ENCODE measurements at regions not wholly inside any gene's neighbourhood (a gene's known extent, or its start where the extent isn't known, plus 50 kb on each side); places are given as distances from the start of the nearest gene placed in this dataset.
"Not testable (repeated sequence)": the region's sequence is repeated elsewhere in the genome, so short reads cannot be mapped to it uniquely, and the experiment has no call there.

DNA sequence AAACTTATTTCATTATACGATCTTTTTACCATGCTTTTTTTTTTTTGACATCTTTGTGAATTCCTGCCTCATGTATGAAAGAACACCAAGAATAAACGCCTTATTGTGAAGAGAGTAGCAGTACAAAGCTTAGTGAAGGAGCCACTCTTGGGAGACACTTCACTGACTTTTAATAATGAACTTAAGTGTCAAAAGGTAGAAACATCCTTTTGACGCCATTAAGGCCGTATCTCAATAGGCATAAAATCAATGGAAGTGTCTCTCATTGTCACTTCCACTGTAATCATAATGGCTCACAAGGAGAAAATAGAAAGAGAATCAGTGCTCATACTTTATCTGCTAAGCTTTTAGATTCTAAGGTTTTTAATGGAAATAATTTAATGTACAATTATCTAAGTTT, 657.8 kb downstream of the DIPK2A start:
- no peak for DNase-seq (ENCODE audit: low spot score)

DNA sequence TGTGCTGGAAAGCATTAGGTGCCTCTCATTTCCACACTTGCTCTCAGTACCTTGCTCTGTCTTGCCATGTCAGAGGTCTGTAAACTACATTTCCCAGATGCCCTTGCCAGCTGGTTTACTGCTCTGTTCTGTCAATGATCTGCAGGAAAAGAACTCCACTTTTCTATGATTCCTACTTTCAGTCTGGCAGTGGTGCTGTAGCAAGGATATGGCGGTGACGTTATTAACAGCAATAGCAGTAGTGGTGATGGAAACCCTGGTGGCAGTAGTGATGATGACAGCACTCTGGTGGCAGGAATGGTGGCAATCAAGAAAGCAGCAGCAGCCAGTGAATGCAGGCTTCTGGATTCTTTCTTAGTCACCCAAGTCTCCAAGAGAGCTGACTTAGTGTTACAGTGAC, 665.2 kb downstream of the DIPK2A start:
- DNase-seq (ENCODE audit: low spot score): peak; percentile 7

DNA sequence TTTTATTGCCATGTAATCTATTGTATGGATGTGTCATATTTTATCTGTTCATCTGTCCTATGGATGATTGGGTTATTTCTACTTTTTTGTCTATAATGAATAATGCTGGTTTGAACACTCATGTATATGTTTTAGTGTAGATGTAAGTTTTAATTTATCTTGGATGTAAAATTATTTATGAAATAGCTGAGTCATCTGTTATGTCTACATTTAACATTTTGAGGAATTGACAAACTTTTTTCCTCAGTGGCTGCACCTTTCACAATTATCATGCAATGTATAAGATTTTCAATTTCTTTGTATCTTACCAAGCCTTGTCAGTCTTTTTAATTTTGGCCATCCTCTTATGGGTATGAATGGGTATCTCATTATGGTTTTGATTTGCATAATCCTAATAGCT, 666.4 kb downstream of the DIPK2A start:
- no peak for DNase-seq (ENCODE audit: low spot score)

DNA sequence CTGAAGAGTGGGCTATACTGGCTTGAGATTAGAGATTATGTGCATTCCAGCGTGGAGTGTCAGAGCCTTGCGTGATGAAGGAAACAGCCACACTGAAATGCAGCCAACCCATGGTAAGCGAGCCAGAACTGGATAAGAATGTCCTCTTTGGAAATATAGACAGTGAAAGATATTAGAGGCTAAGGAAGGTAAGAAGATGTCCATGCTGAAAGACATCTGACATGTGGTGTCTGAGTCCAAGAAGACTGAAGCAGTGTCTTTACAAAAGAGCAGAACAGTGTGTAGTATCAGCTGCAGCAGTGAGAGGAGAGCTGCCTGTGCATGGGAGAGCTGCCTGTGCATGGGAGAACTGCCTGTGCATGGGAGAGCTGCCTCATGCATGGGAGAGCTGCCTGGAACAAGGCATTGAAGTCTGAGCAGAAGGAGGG, 672.2 kb downstream of the DIPK2A start:
- DNase-seq (ENCODE audit: low spot score): no peak

DNA sequence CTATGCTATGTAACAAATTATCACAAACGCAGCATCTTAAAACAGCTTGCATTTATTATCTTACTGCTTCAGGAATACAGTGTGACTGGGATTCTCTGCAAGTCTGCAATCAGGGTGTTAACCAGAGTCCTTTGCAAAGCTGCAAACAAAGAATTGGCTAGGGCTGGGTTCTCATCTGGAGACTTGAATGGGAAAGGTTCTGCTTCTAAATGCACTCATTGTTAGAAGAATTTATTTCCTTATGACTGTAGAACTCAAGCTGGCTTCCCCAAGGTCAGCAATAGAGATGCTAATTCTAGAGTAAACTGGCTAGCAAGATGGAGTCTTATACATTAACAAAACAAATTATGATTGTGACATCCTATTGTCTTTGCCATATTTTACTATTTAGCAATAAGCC, 673.7 kb downstream of the DIPK2A start:
- no peak for DNase-seq (ENCODE audit: low spot score)

DNA sequence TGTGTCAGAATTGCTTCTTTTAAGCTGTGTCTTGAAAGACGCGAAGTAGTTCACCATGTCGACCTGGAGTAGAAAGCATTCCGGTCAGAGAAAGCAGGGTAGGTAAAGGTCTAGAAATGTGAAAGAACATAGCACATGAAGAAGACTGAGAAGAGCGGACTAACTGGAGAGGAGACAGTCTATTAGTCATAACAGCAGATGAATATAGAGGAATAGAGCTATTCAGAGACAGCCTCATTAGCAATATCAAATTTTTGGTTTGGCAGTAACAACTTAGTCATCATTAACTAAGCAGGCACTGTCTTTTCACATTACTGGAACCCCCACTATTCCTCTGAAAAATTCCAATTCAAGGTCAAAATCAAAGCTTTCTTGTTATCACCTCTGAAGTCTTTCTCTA, 678.8 kb downstream of the DIPK2A start:
- DNase-seq (ENCODE audit: low spot score): no peak

DNA sequence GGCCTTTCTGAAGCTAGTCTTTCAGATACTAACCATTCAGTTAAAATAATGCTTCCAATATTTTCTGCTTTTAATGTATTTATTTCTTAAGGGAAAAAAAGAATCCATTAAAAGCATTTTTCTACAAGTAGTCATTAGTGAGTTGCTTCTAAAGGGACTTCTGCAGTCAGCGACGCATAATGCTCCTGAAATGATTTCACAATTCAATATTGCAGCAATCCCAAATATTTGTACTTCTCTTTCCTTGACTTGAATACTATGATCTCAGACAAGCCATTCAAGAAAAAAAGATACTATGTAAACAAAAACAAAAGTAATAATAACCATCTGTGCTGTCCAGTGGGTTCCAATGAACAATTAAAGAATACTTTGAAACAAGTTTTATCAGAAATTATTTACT, 681.0 kb downstream of the DIPK2A start:
- DNase-seq (ENCODE audit: low spot score): no peak

DNA sequence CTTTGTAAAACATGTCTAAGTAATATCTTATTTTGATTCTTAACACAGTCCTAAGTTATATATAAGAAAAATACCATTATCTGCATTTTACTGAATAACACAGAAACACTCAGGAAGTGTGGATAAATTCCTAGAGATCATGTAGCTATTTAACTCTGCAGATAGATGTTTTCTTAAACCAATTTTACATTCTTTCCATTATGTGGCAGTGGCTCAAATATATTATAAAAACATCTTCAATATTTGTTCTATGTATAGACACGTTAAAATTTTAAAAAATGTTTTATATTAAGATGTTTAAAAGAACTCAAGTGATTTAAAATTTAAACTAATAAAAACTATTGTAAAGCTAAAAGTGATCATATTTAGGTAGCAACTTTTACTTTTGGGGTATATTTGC, 683.8 kb downstream of the DIPK2A start:
- no peak for DNase-seq (ENCODE audit: low spot score)

DNA sequence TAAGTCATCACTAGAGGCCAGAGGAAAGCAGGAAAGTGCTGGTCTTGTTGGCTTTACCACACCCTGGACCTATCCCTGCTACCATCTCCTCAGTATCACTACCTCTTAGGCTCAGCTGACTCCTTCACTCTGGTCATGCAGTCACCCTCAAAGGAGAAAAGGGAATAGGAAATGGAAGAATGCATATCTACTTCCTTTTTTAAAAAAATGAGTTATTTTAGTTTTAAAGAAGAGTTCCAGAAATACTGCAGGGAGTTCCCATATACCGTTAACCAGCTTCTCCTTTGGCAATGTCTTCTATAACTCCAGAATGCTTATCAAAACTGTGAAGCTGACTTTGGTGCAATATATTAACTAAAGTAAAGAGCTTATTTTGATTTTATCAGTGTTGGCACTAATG, 688.6 kb downstream of the DIPK2A start:
- no peak for DNase-seq (ENCODE audit: low spot score)

DNA sequence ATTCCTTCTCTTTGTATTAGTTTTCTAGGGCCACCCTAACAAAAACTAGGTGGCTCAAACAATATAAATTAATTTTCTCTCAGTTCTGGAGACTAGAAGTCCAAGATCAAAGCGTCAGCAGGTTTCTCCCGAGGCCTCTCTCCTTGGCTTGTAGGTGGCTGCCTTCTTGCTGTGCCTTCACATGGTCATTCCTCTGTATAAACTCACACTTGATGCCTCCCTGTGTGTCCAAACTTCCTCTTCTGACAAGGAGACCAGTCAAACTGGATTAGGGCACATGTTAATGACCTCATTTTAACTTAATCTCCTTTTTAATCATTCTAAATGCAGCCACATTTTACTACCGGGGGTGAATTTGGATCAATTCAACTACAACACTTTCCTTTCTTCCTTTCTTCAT, 691.1 kb downstream of the DIPK2A start:
- no peak for DNase-seq (ENCODE audit: low spot score)

DNA sequence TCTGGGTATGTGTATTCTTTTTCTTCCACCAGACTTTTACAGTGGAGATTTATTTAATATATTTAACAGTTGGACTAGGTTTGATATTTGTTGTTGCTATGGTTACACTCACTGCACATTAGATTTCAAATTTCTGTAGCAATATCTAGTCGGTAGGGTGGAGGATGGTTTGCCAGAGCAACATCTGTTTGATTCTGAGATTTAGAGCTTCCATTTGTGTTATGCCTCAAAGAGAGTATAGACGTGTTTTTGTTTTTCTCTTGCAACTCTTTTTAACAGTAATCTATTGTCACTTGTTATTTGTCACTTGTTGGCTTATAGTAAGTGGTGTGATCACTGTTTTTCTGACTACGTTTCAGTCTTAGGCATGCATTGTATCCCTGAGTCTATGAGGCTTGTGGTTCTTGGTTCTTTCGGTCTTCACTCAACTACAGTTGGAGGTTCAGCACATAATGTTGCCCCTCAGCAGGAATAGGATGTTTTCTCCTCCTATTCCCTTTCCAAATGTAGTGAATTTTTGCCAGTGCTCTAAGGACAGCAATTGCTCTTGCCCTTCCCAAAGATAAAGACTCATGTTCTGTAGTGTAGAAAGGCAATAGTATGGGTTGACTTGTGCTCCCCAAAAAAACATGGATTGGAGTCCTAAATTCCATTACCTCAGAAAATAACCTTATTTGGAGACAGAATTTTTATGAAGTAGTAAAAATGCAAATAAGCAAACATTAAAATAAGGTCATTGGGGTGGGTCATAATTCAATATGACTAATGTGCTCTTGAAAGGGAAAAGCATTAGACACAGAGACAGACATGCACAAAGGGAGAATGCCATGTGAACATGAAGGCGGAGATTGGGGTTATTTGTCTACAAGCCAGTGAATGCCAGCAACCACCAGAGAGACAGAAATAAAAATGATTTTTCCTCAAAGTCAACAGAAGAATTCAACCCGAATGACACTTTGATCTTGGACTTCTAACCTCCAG, 692.1 kb downstream of the DIPK2A start:
- DNase-seq (ENCODE audit: low spot score): no peak

DNA sequence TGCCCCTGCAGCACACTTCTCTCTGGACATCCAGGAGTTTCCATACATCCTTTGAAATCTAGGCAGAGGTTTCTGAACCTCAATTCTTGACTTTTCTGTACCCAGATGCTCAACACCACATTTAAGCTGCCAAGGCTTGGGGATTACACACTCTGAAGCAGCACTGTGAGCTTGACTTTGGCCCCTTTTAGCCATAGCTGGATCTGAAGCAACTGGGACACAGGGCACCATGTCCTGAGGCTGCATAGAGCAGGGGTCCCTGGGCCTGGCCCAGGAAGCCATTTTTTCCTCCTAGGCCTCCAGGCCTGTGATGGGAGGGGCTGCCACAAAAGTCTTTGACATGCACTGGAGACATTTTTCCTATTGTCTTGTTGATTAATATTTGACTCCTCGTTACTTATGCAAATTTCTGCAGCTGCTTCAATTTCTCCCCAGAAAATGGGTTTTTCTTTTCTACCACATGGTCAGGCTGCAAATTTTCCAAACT, 694.0 kb downstream of the DIPK2A start:
- no peak for DNase-seq (ENCODE audit: low spot score)

DNA sequence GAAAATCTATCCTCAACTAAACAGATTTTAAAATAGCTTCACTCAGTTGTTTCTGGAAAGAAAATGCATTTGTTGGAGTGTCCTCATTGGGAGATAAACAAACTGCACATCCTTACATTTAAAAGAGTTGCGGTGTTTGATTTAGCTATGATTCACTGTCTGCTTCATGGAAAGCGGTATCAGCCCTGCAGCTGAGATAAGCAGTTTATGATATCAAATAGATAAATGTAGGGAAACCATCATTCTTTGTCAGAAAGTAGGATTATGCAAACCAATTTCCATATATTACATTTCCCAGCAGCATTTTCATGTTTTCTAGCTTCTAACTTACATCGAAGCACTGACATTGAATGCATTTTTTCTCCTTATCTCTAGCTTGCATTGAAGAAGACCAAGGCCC, 698.9 kb downstream of the DIPK2A start:
- DNase-seq (ENCODE audit: low spot score): no peak

DNA sequence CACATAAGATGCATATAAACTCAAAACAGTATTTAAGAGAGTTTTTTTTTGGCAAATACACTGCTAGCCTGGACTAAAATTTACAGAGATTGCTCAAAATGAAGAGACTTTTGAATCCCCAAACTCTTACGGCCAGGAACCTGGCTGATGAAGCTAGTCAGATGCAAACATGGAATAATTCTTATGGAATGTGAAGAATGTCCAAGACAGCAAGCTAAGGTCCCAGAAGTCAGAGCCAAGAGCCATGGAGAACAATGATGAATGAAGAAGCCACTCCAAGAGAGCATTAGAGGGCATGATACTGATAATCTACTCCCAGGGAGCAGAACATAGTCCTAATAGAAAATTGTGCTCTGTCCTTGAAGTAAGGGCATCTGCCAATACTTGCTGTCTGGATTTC, 705.5 kb downstream of the DIPK2A start:
- no peak for DNase-seq (ENCODE audit: low spot score)

DNA sequence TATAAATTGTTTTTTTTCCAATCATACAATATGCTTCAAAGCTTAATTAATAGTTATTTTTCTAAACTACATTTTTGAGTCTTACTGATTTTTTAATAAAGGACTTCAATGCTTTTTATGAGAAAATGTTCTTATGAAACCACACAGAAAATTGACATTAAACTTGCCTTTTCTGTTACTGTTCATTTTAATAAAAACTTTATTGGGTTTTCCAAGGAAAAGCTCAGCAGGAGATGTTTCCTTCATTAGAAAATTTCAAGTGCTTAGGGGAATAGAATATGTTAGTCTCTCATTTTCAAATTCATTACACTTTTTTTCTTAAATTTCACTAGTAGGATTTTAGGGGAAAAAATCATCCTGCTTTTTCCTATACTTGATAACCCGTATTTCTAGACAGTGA, 711.4 kb downstream of the DIPK2A start:
- no peak for DNase-seq (ENCODE audit: low spot score)

DNA sequence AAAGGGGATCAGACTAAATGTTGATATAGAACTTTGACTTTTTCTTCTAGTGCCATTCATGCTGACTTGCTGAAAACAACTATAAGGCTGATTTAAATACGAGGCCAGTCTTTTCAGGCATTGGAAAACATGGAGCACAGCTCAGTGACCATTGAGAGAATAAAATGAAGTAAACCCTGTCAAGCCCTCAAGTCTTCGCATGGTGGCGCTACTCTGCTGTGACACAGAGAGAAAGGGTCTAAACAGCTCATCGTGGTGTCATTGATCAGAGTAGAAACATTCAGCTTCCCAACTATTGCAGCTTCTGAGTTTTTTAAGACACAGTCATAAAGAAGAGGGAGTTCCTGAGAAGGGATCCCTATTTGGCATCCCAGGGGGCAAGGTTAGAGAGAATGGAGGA, 716.2 kb downstream of the DIPK2A start:
- no peak for DNase-seq (ENCODE audit: low spot score)

DNA sequence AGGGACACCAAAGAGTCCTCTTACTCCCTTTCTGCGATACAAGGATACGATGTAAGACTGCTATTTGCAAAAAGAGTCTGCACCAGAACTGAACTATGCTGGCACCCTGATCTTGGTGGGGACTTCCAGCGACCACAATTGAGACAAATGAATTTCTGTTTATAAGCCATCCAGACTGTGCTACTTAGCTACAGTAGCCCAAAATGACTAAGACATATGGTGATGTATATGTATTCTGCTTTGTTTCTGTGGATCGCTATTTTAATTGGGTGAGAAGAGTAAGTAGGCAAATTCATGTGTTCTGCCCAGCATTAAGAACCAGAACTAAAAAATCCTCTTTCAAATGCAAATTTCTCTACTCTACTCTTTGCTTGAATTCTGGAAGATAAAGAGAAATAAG, 720.9 kb downstream of the DIPK2A start:
- DNase-seq (ENCODE audit: low spot score): no peak

DNA sequence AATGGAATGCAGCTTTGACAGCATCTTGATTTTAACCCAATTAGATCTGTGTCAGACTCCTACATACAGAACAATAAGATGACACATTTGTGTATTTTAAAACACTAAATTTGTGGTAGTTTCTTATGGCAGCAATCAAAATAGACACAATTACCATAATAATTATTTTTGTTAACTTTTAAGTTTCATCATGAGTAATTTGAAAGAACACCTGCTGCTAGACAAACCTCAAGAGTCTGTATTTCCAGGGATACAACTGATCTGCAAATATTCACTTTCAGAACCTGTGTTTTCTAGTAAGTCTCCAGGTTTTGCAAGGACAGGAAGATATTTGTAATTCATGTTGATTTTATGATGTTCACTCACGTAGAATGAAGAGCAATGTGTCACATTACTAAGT, 736.8 kb downstream of the DIPK2A start:
- no peak for DNase-seq (ENCODE audit: low spot score)

DNA sequence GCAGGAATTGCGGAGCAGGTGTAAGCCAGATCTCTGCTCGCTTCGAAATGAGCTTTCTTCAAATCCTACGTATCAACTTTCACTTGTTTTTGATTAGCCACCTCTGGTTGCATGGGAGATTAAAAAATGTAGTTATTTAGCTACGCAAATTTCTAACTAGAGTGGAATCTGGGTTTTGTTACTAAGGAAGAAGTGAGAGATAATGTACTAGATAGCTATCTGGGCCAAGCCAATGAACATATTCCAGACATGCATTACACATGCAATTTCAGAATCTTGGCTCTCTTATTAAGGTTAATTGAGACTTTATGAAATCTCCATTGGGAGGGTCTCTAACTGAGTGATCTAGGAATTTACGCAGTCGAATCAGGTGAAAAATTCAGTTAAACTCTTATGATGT, 765.7 kb downstream of the DIPK2A start:
- DNase-seq (ENCODE audit: low spot score): no peak

DNA sequence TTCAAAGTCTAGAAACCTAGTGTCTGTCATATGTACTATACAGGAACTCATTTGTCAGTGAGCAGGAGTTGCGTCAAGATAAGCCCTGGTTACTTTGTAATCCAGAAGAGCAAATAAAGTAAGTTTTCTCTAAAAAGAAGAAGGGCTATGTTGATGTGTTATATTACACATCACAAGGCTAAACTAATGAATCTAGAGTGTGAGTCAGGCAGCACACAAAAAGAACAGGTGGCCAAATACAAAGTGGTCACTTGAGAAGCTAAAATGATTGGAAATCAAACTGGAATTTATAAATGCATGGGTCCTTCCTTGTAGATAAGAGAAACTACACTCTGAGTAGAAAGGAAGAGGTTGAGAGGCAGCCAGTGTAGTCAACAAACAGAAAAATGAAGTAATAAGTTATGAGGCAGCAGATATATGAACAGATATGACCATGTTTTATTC, 771.6 kb downstream of the DIPK2A start:
- no peak for DNase-seq (ENCODE audit: low spot score)

DNA sequence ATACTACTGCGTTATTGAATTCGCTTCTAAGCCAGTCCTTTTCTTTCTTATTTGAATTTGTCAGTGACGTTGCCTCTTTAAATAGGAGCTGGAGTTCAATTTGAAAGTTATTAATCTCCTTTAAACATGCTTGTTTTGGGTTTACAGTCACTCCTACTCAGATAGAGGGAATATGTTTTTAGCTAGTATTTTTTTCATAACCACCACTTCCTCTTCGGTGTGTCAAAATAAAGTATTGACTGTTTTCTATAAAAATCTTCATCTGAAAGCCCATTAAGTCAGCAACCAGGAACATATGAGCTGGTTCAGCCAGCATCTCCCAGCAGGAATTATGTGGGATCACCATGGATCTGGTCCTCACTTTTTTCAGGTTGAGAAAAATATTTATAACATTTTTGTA, 772.9 kb downstream of the DIPK2A start:
- no peak for DNase-seq (ENCODE audit: low spot score)

DNA sequence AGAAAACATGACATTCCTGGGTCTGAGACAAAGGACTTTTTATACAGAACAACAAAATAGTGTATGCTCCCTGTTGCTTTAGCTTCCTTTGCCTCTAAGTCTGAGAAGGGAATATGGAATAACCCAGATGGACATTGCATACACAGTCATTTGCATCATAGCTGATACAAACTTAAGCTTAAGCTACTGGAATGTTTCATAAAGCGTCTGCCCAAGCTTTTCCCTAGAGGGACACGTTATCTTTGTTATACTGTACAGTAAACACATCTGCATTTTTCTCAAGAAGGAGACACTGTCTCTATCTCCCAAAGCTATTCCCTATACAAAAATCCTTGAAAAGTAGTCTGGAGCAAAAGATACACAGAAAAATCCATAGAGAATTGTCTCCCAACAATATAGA, 775.0 kb downstream of the DIPK2A start:
- no peak for DNase-seq (ENCODE audit: low spot score)

DNA sequence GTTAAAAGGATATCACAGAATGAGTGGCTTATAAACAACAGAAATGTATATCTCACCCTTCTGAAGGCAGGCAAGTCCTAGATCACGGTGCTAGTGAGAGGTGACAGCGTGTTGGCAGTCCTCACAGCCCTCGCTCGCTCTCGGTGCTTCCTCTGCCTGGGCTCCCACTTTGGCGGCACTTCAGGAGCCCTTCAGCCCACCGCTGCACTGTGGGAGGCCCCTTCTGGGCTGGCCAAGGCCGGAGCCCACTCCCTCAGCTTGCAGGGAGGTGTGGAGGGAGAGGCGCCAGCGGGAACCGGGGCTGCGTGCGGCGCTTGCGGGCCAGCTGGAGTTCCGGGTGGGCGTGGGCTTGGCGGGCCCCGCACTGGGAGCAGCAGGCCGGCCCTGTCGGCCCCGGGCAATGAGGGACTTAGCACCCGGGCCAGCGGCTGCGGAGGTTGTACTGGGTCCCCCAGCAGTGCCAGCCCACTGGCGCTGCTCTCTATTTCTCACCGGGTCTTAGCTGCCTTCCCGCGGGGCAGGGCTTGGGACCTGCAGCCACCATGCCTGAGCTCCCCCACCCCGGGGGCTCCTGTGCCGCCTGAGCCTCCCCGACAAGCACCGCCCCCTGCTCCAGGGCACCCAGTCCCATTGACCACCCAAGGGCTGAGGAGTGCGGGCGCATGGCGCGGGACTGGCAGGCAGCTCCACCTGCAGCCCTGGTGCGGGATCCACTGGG, 778.1 kb downstream of the DIPK2A start:
- DNase-seq (ENCODE audit: low spot score): not testable (repeated sequence)

Data from SW480 (cell line).